MM.1S (cell line): ENCODE measurements at regions not wholly inside any gene's neighbourhood (a gene's known extent, or its start where the extent isn't known, plus 50 kb on each side); places are given as distances from the start of the nearest gene placed in this dataset.

Experiments used
- EZH2 ChIP-seq: fragments of 300-600 bp; sonication (generic); optimal IDR thresholded peaks from 2 replicates; pipeline ENCODE3; 2017; ENCODE audit warnings: low read depth, mild to moderate bottlenecking, antibody characterized with exemption, low read length, mixed read lengths
- TF ChIP-seq, protein P1 (sequence below): fragments of 300-600 bp; sonication (generic); IDR thresholded peaks from 2 replicates; pipeline ENCODE4 v1.5.1; 2016; ENCODE audit warnings: antibody characterized with exemption, low read length, mixed read lengths

DNA sequence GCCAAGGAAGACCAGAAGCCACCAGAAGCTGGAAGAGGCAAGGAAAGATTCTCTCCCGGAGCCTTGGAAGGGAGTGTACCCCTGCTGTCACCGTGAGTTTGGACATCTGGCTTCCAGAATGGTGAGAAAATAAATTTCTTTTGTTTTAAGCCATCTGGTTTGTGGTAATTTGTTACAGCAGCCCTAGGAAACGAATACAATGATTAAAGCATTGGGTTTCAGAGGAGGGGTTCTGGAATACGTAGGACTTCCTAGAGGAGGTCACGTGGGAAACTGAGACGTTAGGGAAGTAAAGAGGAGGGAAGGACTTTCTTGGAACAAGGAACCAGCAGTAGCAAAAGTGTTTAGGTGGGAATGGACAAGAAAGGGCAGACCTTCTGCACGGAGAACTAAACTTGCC is 377.7 kb downstream of the IL20RB start:
- TF ChIP-seq, protein P1, sequence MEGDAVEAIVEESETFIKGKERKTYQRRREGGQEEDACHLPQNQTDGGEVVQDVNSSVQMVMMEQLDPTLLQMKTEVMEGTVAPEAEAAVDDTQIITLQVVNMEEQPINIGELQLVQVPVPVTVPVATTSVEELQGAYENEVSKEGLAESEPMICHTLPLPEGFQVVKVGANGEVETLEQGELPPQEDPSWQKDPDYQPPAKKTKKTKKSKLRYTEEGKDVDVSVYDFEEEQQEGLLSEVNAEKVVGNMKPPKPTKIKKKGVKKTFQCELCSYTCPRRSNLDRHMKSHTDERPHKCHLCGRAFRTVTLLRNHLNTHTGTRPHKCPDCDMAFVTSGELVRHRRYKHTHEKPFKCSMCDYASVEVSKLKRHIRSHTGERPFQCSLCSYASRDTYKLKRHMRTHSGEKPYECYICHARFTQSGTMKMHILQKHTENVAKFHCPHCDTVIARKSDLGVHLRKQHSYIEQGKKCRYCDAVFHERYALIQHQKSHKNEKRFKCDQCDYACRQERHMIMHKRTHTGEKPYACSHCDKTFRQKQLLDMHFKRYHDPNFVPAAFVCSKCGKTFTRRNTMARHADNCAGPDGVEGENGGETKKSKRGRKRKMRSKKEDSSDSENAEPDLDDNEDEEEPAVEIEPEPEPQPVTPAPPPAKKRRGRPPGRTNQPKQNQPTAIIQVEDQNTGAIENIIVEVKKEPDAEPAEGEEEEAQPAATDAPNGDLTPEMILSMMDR: no peak
- no peak for TF ChIP-seq EZH2
